HEK293 (cell line): ENCODE measurements at regions not wholly inside any gene's neighbourhood (a gene's known extent, or its start where the extent isn't known, plus 50 kb on each side); places are given as distances from the start of the nearest gene placed in this dataset.
A peak's percentile ranks its signal among the peaks of the same experiment; 100 is the strongest.

ENCODE experiments used
- CTCF ChIA-PET: fragments of 350-600 bp; formaldehyde crosslinking; extraction: SDS; loops from one replicate; lab custom pipeline; 2021; ENCODE audit warnings: antibody characterized with exemption; lab: Yijun Ruan, JAX
- POLR2A ChIA-PET: fragments of 300-600 bp; formaldehyde crosslinking; extraction: SDS; loops from one replicate; lab custom pipeline; 2020; ENCODE audit warnings: antibody characterized with exemption, inconsistent platforms; lab: Yijun Ruan, JAX
- H3K27ac ChIP-seq: fragments of 200-500 bp; sonication (Bioruptor generic); 2 replicates; pipeline ENCODE4 v1.5.1; 2014; ENCODE audit warnings: low read depth, low read length, control low read depth, inconsistent platforms; ENCODE audit errors: extremely low read depth
- H3K36me3 ChIP-seq, 2 experiments: fragments of 200-500 bp in 1 of 2; sonication (Bioruptor generic) in 1 of 2; 1 replicate in 1 of 2; 2 replicates in 1 of 2; pipeline ENCODE4 v1.5.1; 2014 to 2017; ENCODE audit warnings: inconsistent platforms in 2 of 2, low read length in 2 of 2; ENCODE audit not compliant: control insufficient read depth in 2 of 2, insufficient read depth in 1 of 2
- H3K4me1 ChIP-seq: fragments of 200-500 bp; sonication (Bioruptor generic); 2 replicates; pipeline ENCODE4 v1.5.1; 2014; ENCODE audit warnings: mild to moderate bottlenecking, low read length, inconsistent platforms; ENCODE audit not compliant: control insufficient read depth, insufficient read depth
- H3K4me3 ChIP-seq: 2 replicates; pipeline ENCODE4 v1.5.1; 2011; ENCODE audit warnings: low read depth, mild to moderate bottlenecking, control low read depth, low read length, moderate library complexity
- H3K9me3 ChIP-seq: fragments of 200-500 bp; sonication (Bioruptor generic); 2 replicates; pipeline ENCODE4 v1.5.1; 2014; ENCODE audit warnings: low read depth, low read length, inconsistent platforms; ENCODE audit not compliant: control insufficient read depth, insufficient read depth
- BCL6B ChIP-seq: fragments of 450-650 bp; formaldehyde crosslinking; IDR thresholded peaks from 2 replicates; pipeline ENCODE4 v1.5.1; 2017; ENCODE audit warnings: missing biosample characterization, missing genetic modification characterization
- KLF16 ChIP-seq: fragments of 450-650 bp; formaldehyde crosslinking; IDR thresholded peaks from 2 replicates; pipeline ENCODE4 v1.5.1; 2017; ENCODE audit warnings: missing biosample characterization, missing genetic modification characterization
- MYNN ChIP-seq: fragments of 450-650 bp; formaldehyde crosslinking; IDR thresholded peaks from 2 replicates; pipeline ENCODE4 v1.5.1; 2016; ENCODE audit warnings: missing biosample characterization, missing genetic modification characterization, borderline replicate concordance
- PATZ1 ChIP-seq: fragments of 450-650 bp; formaldehyde crosslinking; IDR thresholded peaks from 2 replicates; pipeline ENCODE4 v1.5.1; 2016; ENCODE audit warnings: missing biosample characterization, missing genetic modification characterization
- PRDM1 ChIP-seq: fragments of 450-650 bp; formaldehyde crosslinking; IDR thresholded peaks from 2 replicates; pipeline ENCODE4; 2016; ENCODE audit warnings: missing biosample characterization, missing genetic modification characterization
- SP2 ChIP-seq: fragments of 450-650 bp; formaldehyde crosslinking; IDR thresholded peaks from 2 replicates; pipeline ENCODE4 v1.5.1; 2016; ENCODE audit warnings: missing biosample characterization, missing genetic modification characterization
- YY2 ChIP-seq: fragments of 450-650 bp; formaldehyde crosslinking; IDR thresholded peaks from 2 replicates; pipeline ENCODE4 v1.5.1; 2016; ENCODE audit warnings: missing biosample characterization, missing genetic modification characterization
- ZBTB6 ChIP-seq: fragments of 450-650 bp; formaldehyde crosslinking; IDR thresholded peaks from 2 replicates; pipeline ENCODE4 v1.5.1; 2017; ENCODE audit warnings: missing biosample characterization, missing genetic modification characterization
- ZFP69B ChIP-seq: fragments of 450-650 bp; formaldehyde crosslinking; IDR thresholded peaks from 2 replicates; pipeline ENCODE4 v1.5.1; 2016; ENCODE audit warnings: missing biosample characterization, missing genetic modification characterization
- ZNF175 ChIP-seq: fragments of 450-650 bp; formaldehyde crosslinking; IDR thresholded peaks from 2 replicates; pipeline ENCODE4 v1.5.1; 2016; ENCODE audit warnings: missing biosample characterization, missing genetic modification characterization
- ZNF24 ChIP-seq: fragments of 450-650 bp; formaldehyde crosslinking; IDR thresholded peaks from 2 replicates; pipeline ENCODE4 v1.5.1; 2016; ENCODE audit warnings: missing biosample characterization, missing genetic modification characterization
- ZNF398 ChIP-seq: fragments of 450-650 bp; formaldehyde crosslinking; IDR thresholded peaks from 2 replicates; pipeline ENCODE4 v1.5.1; 2017; ENCODE audit warnings: missing biosample characterization, missing genetic modification characterization
- ZNF629 ChIP-seq: fragments of 450-650 bp; formaldehyde crosslinking; IDR thresholded peaks from 2 replicates; pipeline ENCODE4 v1.5.1; 2017; ENCODE audit warnings: missing biosample characterization, missing genetic modification characterization
- ZNF639 ChIP-seq: fragments of 450-650 bp; formaldehyde crosslinking; IDR thresholded peaks from 2 replicates; pipeline ENCODE4 v1.5.1; 2016; ENCODE audit warnings: missing biosample characterization, missing genetic modification characterization
- ZNF654 ChIP-seq: fragments of 450-650 bp; formaldehyde crosslinking; IDR thresholded peaks from 2 replicates; pipeline ENCODE4 v1.5.1; 2016; ENCODE audit warnings: low read depth, missing biosample characterization, missing genetic modification characterization
- ZNF707 ChIP-seq: fragments of 450-650 bp; formaldehyde crosslinking; IDR thresholded peaks from 2 replicates; pipeline ENCODE4 v1.5.1; 2016; ENCODE audit warnings: missing biosample characterization, missing genetic modification characterization
- ZNF768 ChIP-seq: fragments of 450-650 bp; formaldehyde crosslinking; IDR thresholded peaks from 2 replicates; pipeline ENCODE4 v1.5.1; 2018; ENCODE audit warnings: missing biosample characterization, mild to moderate bottlenecking, missing genetic modification characterization
- ZNF843 ChIP-seq: fragments of 450-650 bp; formaldehyde crosslinking; IDR thresholded peaks from 2 replicates; pipeline ENCODE4 v1.5.1; 2016; ENCODE audit warnings: missing biosample characterization, missing genetic modification characterization
- ZSCAN4 ChIP-seq: fragments of 450-650 bp; formaldehyde crosslinking; IDR thresholded peaks from 2 replicates; pipeline ENCODE4 v1.5.1; 2017; ENCODE audit warnings: missing biosample characterization, missing genetic modification characterization

- no peaks in the 10 kb centered on the region for H3K9me3 ChIP-seq
- TF ChIP-seq KLF16 (tag by site-specific recombination) (no peak), ZSCAN4 (no peak), ZNF398 (tag by site-specific recombination) (no peak), BCL6B (tag by site-specific recombination) (no peak), ZNF24 (tag by site-specific recombination) (no peak), ZNF629 (tag by site-specific recombination) (no peak), ZNF175 (tag by site-specific recombination) (no peak), MYNN (tag by site-specific recombination) (no peak), YY2 (no peak), PATZ1 (tag by site-specific recombination) (no peak), ZNF654 (tag by site-specific recombination) (no peak), ZNF639 (no peak), ZFP69B (tag by site-specific recombination) (no peak), PRDM1 (tag by site-specific recombination) (no peak)
- peaks cover 5% of the 10 kb centered on the region for H3K4me1 ChIP-seq
- POLR2A ChIA-PET = no interaction called here
- no peak overlapping the region for H3K4me3 ChIP-seq
- H3K27ac ChIP-seq = no peak overlapping the region
- CTCF ChIA-PET = interaction anchor here (0.6 to 3.8 kb wide), 2 partner anchors 85 to 1244 kb away, joined by 3 to 20 read pairs; no protein-coding TSS in a partner anchor
- peaks cover 0 to 14% of the 10 kb centered on the region in 2 experiments; a peak in 2 of 3 replicates for H3K36me3 ChIP-seq
Measured at GRCh38 chr22:46092011-46092410, 58.3 kb upstream of the PPARA start.

GRCh38 chr22:46092670-46093410 is 57.5 kb upstream of the PPARA start:
- Histone ChIP-seq H3K4me1 (peaks cover 2% of the 10 kb centered on the region), H3K36me3 (peaks cover 0 to 10% of the 10 kb centered on the region in 2 experiments; a peak in 2 of 3 replicates), H3K27ac (peak overlapping the region; percentile 44; the same call in 1 of the 2 replicates), H3K9me3 (no peaks in the 10 kb centered on the region), H3K4me3 (no peak overlapping the region)
- CTCF ChIA-PET = interaction anchor here (3.8 kb wide), 1 partner anchor 86 kb away, joined by 20 read pairs; no protein-coding TSS in a partner anchor
- no peak for TF ChIP-seq ZNF707 (tag by site-specific recombination)
- no peak for TF ChIP-seq ZNF843 (tag by site-specific recombination)
- TF ChIP-seq ZBTB6 (tag by site-specific recombination) = no peak
- TF ChIP-seq ZNF768 = no peak
- no peak for TF ChIP-seq SP2
- POLR2A ChIA-PET = no interaction called here
